ENCODE measurements at regions not wholly inside any gene's neighbourhood (a gene's known extent, or its start where the extent isn't known, plus 50 kb on each side); places are given as distances from the start of the nearest gene placed in this dataset.
"Not testable (repeated sequence)": the region's sequence is repeated elsewhere in the genome, so short reads cannot be mapped to it uniquely, and the experiment has no call there.

DNA sequence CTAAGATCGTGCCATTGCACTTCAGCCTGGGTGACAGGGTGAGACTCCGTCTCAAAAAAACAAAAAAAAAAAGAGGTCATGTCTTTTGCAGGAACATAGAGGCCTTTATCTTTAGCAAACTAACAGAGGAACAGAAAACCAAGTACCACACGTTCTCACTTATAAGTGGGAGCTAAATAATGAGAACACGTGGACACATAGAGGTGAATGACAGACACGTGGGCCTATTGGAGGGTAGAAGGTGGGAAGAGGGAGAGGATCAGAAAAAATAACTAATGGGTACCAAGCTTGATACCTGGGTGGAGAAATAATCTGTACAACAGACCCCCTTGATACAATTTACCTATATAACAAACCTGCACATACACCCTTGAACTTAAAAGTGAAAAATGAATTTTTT lies 401.4 kb upstream of the NAALADL2 start:
- no peak for DNase-seq (ENCODE audit: low read depth)

DNA sequence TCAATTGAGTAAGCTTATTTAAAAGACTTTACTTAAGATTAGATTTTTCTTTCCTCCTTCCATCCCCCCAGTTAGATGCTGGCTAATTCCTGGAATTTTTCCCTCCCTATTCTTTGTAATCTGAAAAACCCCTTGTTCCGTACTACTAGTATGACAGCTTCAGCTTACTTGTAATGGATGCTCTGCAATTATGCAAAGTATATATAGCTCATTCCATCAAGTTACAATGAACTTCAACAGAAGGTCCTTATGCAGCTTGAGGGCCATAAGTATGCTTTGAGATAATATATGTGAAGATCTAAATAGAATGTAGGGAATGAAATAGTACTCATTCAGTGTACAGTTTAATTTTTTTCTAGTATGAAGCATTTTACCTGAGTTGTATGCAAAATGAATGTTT lies 398.3 kb upstream of the NAALADL2 start:
- DNase-seq (ENCODE audit: low read depth): no peak

DNA sequence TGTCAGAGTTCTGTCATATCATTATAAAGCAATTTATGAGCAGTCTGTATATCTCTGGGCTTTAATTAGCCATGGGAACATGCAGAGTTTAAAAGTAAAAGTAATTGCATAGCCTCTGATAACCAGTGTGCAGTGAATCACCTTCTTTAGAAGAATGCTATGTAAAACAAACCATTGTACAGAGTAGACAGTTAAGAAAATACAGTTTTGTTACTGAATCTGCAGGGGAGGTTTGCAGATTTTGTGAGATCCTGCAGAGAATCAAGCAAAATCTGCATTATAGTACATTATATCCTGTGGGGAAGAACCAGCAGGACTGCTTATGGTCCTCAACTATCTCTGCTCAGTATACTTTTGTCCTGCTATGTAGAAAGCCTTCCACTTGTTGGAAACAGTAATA lies 396.2 kb upstream of the NAALADL2 start:
- DNase-seq (ENCODE audit: low read depth): no peak

DNA sequence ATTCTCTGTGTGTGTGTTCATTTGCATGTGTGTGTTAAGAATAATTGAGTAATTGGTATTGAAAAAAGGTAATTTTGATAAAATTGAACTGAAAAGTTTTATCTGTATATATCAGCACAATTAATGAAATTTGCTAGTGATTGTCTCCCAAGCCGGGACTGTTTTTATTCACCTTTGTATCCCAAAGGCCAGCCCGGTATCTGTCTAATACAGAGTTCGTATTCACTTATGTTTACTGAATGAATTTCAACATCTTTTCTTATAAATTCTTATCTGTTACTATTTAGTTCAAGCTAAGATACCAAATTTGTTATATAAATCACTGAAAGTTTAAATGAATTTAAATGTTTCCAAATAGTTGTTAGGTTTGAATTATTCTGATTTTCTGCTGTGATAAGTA lies 394.0 kb upstream of the NAALADL2 start:
- DNase-seq (ENCODE audit: low read depth): no peak

DNA sequence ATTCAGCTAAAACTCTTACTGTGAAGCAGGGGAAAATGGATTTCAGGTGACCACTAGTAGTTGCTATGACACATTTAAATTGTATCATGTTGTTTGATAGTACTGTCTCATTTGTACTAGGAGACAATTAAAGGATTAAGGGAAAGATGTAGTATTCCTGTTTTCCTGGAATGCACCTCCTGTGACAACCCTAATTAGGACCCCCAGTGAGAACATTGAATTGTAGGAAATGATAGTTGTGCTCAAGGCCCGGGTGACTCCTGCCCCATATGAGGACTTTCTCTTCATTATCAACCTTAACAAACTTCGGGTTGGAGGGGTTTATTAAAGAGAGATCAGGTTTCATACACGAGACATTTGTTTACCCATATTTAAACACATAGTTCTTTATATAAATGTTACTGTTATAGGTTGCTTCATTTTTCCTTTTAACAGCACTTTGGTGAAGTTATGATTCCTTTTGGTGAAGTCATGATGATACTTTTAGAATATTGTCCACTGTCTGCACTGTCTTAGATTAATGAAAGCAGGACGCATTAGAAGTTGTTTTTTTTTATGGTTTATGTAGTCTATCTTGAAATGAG lies 392.6 kb upstream of the NAALADL2 start:
- DNase-seq (ENCODE audit: low read depth): no peak

DNA sequence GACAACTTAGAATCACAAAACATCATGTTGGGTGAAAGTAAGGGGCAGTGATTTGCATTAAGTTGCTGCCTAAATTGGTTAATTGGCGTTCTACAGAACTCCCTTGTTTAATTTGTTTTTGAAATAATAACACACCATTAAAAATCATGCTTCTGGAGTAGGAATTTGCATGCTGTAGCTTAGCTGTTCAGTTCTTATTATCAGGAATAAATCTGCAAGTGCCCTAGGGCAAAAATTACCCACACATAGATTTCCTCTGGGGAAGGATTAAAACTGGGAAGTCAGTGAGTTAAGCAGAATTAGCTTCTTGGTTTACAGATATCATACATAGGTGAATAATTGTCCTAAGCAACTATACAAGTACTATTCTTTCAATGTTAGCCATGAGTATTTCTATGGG lies 381.6 kb upstream of the NAALADL2 start:
- DNase-seq (ENCODE audit: low read depth): no peak

DNA sequence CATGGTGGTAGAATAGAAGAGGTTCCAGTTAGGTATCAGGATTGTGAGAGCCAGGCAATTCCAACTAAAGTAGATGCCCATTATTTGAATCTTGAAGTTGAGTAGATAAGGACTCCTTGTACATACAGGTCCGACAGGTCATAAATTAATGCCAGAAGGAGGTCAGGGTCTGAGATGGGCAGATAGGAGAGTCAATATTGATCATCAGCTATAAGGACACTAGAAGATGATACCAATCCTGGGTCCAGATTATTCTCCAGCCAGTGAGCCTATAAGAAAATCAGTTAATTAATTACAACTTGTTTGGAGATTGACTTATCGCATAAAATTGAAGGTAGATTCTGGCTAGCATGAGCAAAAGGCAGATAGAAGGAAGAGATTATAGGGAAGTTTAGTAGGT lies 378.4 kb upstream of the NAALADL2 start:
- no peak for DNase-seq (ENCODE audit: low read depth)

DNA sequence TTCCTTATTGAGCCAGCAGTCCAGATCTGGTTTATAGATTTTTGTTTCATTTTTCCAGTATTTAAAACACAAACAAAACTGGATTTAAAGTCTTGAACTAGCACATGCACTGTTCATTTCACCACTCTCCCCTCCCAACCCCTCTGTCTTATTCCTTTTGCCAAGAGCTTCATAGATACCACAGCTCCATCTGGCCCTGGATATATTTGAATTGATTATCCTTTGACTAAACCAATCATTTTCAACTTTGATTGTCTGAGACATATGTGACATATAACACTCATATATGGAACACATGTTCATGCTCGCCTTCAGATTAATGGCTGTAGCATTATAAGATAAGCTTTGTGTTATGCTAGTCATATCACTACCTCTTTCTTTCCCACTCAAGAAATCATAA lies 376.6 kb upstream of the NAALADL2 start:
- no peak for DNase-seq (ENCODE audit: low read depth)

DNA sequence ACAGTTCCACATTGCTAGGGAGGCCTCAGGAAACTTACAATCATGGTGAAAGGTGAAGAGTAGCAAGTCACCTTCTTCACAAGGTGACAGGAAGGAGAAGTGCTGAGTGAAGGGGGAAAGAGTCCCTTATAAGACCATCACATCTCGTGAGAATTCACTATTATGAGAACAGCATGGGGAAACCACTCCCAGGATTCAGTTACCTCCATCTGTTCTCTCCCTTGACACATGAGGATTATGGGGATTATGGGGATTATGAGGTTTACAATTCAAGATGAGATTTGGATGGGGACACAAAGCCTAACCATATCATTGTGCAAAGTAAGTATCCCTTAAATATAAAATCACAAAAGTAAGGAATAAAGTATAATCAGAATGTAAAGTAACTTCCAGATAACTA lies 375.9 kb upstream of the NAALADL2 start:
- DNase-seq (ENCODE audit: low read depth): no peak

DNA sequence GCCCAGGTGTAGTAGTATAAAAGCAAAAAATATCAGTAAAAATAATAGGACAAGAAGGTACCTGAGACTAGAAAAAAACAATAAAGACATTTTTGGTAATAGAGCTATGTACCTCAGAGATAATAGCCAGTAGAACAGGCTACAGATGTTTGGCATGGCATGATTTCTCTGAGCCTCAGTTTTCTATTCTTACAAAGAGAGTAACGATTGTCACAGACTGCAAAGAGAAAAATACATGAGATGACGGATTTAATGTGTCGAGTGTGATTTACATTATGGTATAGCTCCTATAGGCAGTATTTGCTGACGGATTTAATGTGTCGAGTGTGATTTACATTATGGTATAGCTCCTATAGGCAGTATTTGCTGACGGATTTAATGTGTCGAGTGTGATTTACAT lies 375.3 kb upstream of the NAALADL2 start:
- DNase-seq (ENCODE audit: low read depth): not testable (repeated sequence)

DNA sequence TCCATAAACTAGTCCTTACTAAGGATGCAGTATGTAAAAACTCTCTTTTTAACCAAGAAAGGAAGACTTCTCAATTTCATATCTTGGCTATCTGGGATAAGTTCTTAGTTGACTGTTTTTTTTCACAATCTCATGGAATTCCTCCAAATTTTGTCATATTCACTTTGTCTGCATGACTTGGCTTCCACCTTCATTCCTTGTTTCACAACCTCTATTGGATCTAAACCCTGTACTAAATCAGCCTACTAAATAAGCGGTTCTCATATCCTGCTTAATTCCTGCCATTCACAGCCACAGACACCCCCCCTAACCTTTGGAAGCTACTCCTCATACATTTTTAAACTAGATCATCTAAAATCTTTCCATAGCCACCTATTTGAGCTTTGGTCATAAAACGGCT lies 370.6 kb upstream of the NAALADL2 start:
- DNase-seq (ENCODE audit: low read depth): no peak

DNA sequence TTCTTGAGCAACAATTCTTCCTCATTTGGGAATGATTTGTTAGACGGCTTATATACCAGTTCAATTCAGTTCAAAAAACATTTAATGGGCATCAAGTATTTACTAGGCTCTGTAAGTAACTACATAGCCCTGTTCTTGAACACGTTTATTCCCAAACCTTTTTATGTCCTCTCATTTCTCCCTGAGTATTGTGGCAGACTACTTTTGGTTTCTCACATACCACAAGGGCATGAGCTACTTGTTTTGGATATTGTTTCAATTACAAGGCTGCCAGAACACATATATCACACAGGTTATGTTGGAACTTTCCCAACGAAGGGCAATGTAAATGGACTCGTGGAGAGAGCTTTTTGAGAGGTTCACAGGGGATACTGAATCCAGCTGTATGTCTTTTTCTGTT lies 363.8 kb upstream of the NAALADL2 start:
- DNase-seq (ENCODE audit: low read depth): no peak

DNA sequence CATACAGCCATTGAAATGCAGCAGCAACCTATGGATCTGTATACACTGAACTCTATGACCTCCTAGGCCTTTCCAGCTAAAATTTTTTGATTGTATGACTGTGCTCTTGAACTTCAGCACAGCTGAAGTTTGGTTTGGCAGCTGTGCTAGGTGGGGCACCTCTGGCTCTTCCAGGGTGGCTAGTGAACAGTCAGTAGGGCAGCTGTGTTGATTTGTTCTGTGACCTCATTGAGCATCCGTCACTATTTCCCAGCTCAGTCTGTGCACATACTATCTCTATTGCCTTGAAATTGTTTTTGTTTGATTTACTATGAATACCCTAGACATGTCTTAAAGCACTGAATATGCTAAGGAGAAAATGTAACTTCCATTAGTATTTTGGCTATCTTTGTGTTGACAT lies 363.2 kb upstream of the NAALADL2 start:
- no peak for DNase-seq (ENCODE audit: low read depth)

DNA sequence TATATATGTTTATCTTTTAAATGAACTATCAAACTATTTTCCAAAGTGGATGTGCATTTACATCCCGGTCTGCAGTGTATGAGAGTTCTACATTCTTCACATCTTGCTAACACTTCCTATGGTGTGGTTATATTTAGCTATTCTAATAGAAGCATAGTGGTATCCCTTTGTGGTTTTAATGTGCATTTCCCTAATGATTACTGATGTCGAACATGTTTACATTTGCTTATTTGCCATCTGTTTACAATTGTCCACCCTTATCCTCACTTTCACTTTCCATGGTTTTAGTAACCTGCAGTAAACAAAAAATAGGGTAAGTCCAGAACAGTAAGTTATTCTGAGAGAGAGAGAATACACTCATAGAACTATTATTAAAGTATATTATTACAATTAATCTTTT lies 360.5 kb upstream of the NAALADL2 start:
- DNase-seq (ENCODE audit: low read depth): no peak

DNA sequence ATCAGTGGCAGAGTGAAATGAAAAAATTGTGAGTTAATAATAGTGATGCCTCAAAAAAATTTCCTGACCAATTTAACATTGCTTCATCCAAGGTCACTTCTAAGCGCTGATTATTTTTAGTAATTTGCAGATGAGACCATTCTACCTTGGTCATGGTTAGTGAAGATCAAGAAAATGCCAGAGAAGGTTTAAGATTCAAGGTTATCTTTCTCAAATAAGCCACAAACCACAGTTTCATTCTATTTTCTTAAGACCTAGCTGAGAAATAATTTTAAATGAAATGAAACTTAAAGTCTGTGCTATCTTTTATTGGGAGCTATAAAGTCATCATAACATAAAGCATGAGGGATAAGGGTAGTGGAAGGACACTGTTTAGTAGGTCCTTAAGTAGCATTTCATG lies 353.9 kb upstream of the NAALADL2 start:
- no peak for DNase-seq (ENCODE audit: low read depth)

DNA sequence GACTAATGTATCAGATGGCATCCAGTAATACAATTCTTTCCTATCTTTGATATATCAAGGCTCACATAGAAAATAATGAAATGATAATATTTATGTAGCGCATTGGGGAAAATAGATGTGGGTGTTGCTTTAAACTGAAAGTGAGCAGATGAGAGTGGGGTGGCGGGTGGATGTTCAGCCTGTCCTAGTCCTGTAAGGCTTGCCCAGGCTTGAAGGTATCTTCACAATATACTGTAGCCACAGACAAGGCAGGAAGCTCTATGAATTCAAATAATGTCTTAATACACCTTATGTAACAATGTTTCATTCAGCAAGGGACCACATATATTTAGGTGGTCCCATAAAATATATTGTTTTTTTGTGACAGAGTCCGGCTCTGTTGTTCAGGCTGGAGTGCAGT lies 334.9 kb upstream of the NAALADL2 start:
- DNase-seq (ENCODE audit: low read depth): no peak

DNA sequence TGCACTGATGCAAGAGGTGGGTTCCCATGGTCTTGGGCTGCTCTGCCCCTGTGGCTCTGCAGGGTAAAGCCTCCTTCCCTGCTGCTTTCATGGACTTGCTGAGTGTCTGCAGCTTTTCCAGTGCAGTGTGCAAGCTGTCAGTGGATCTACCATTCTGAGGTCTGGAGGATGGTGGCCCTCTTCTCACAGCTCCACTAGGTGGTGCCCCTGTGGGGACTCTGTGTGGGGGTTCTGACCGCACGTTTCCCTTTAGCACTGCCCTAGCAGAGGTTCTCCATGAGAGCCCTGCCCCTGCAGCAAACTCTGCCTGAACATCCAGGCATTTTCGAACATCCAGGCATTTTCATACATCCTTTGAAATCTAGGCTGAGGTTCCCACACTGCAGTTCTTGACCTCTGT lies 329.8 kb upstream of the NAALADL2 start:
- no peak for DNase-seq (ENCODE audit: low read depth)

DNA sequence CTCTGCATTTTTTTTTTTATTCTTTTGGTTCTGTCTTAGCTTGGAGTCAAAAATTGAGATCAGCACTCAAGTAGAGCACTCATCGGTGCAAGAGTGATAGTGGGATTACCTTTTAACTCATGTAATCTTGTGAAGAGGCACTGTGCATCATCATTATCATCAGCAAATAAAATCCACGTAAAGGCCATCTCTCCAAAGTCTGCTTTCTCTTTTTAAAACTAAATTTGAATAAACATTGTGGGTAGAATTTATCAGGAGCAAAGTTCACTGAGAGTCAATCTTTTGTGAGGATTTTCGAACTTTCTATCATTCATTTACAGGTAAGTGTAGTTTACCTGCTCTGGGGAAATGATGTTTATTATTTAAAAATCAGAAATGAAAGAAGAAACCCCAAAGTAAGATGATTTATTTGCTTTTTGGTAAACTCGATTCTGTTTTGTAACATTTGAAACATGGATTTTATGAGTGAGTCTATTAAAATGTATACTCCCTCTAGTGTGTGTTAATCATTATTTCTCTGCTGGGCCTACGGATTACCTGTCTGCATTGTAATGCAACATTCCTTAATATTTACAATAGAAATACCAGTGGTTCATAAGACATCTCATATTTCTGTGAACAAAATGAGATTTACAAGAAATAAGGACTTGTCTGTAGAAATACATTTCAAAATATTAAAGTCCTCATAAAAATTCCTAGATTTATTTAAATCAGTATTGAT lies 327.7 kb upstream of the NAALADL2 start:
- DNase-seq (ENCODE audit: low read depth): no peak

DNA sequence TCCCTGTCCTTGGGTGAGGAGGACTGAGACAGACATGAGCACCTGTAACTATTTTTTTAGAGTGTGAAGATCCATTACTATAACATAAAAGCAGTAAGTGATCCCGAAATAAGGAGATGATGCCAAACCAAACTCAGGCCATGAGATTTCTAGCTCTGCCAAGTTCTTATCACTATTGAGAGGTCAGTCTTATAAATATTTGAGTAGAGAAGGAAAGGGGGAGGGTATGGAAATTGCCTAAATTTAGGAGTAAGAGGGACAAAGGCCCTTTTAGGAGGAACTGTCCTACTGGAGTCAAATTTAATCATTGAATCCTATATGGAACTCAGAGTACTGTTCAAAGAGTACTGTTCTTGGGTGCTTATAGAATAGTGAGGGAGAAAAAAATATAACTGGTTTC lies 326.9 kb upstream of the NAALADL2 start:
- no peak for DNase-seq (ENCODE audit: low read depth)

DNA sequence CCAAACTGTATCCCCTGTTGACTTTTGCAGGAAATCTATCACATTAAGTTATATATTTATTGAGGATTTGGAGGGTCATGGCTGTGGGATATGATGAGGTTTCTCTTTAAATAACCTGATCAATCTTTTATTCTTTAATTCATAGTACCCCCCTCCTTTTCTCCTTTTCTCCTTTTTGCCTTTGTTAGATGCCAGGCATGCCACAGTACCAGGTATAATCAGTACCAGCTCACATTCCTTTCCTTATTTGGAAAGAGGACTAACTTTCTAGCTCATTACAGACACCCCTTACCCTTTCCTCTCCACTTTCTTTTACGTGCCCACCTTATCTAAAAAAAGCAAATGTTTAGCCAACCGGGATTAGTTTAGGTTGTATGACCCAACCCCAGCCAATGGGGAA lies 326.4 kb upstream of the NAALADL2 start:
- DNase-seq (ENCODE audit: low read depth): no peak

DNA sequence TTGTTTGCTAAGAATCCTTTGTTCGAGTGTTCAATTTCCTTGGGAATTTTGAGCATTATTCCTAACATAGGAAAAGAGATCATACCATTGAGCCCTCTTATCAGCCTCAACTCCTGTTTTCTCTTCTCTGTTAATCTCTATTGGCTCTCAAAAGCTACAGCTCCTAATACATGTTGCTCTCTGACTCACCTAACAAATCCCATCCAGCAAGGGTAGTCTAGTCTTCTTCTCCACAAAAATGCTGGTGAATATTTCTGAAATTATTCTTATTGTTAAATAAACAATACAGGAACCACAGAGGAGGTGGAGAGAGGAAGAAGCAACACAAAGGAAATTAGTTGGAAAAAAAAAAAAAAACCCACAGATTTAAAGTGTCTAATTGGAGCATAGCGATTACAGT lies 325.8 kb upstream of the NAALADL2 start:
- no peak for DNase-seq (ENCODE audit: low read depth)

DNA sequence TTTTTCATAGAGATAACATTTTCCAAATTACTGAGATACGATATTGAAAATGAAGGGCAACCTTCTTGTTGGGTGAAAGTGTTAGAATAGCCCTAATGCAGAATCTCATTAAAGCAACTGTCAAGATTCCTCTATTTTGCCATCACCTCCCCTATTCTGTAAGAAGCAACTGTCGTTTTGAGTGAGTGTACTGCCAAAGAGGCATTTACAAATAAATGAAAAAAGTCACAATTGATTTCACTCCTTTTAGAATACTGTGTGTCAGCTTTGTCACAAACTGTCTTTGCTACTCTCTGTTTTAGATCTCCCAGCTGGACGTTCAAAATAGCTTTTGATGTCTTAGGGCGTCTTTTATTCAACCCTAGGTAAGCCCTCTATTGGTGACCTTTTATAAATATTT lies 322.8 kb upstream of the NAALADL2 start:
- DNase-seq (ENCODE audit: low read depth): no peak

DNA sequence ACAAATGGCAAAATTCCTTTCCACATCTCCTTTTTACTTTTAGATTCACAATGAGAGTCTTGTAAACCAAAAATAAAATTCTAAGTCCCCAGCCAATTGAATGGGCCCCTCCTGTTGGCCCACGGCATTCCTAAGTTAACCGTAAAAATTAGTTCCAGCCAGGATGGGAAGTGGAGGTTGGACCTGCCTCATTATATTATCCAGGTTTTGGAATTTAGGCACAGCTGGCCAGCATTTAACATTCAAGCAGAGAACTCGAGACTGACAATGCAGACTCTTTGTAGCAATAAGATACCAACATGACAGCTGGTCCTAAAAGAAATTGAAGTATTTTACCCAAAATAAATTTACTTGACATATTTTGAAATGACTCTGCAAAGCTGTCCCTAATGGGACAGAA lies 321.0 kb upstream of the NAALADL2 start:
- no peak for DNase-seq (ENCODE audit: low read depth)

DNA sequence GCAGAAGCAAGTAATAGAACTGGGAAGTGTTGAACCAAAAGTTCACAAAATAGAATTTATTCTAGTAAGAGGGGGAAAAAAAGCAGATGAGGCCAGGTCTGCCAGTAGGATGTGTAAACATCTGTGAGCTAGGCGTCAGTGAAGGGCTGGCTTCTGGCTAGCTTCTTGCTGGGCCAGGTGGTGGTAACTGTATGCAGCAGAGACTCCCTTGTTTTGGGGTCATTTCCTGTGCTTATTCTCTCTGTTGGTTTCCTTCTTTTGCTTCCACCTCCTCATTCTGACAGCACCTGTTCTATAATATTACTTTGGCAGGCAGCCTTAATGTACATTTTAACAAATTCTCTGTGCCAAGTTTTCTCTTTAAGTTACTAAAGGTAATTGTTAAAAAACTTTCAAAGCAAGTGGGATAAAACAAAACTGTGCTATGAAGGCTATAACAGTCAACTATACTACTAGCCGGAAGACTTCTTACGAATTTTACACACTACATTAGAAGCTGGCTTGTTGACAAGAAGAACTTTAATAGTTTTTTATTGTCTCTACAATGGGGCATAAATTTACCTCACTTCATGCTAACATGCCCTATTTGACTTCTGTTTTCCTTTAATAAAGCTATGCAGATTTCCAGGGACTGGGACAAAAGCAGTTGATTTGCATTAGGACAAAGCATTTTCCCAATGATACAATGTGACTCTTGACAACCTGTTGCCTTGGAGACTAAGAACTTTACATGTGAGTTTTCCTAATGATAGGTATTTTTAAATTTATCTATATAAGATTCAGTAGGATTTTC lies 318.8 kb upstream of the NAALADL2 start:
- no peak for DNase-seq (ENCODE audit: low read depth)
